ENCODE measurements at regions not wholly inside any gene's neighbourhood (a gene's known extent, or its start where the extent isn't known, plus 50 kb on each side); places are given as distances from the start of the nearest gene placed in this dataset.

DNA sequence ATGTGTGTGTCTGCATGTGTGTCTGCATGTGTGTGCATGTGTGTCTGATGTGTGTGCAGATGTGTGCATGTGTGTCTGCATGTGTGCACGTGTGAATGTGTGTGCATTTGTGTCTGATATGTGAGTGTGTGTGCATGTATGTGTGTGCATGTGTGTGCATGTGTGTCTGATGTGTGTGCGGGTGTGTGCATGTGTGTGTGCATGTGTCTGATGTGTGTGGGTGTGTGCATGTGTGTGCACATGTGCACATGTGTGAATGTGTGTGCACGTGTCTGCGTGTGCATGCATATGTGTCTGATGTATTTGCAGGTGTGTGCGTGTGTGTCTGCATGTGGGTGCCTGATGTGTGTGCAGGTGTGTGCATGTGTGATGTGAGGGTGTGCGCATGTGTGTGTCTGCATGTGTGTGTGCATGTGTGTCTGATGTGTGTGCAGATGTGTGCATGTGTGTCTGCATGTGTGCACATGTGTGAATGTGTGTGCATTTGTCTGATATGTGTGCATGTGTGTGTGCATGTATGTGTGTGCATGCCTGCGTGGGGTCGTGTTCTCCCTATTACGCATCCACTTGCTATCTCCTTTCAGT is 470.1 kb upstream of the HS6ST1 start:
- 72% methylated on average over 9 of the region's 9 CpGs for WGBS
- Histone ChIP-seq H3K4me3 (no peak overlapping the region), H3K27me3 (replicated peaks; ENCODE audit: insufficient read depth) (no peaks in the 10 kb centered on the region), H3K9me3 (no peaks in the 10 kb centered on the region), H3K4me1 (replicated peaks) (no peaks in the 10 kb centered on the region), H3K27ac (no peak overlapping the region), H3K36me3 (no peaks in the 10 kb centered on the region)
- intact Hi-C loops (cut with DNase I): no loop called here
- no peak for DNase-seq (ENCODE audit: low spot score)
- TF ChIP-seq POLR2A (IDR thresholded peaks at IDR 0.05): no peak
- no peak for TF ChIP-seq CTCF (IDR thresholded peaks at IDR 0.05)
- TF ChIP-seq POLR2AphosphoS5 (IDR thresholded peaks at IDR 0.05): no peak

DNA sequence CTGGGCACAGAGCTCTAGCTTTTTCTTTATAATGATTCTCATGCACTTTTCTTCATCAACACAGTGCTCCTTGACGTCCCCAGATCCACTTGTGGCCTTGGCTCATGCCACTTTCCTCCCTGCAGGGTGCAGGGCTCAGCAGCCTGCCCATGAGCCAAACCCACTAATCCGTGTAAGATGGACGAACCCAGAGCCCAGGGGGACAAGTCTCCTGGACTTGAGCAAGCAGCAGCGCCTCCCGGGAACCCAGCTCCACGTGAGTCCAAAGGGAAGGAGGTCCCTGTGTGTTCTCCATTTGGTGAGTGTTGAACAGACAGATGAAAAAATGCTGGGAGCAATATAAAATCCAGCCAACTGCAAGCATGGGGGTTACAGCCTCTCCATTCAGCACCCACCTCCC is 470.6 kb upstream of the HS6ST1 start:
- intact Hi-C loops (cut with DNase I): no loop called here
- 94% methylated on average over 6 of the region's 6 CpGs for WGBS
- H3K27ac ChIP-seq: no peak overlapping the region
- TF ChIP-seq CTCF (IDR thresholded peaks at IDR 0.05): no peak
- no peak for TF ChIP-seq POLR2AphosphoS5 (IDR thresholded peaks at IDR 0.05)
- TF ChIP-seq POLR2A (IDR thresholded peaks at IDR 0.05): no peak
- no peaks in the 10 kb centered on the region for H3K9me3 ChIP-seq
- no peaks in the 10 kb centered on the region for H3K36me3 ChIP-seq
- H3K27me3 ChIP-seq (replicated peaks; ENCODE audit: insufficient read depth): no peaks in the 10 kb centered on the region
- no peaks in the 10 kb centered on the region for H3K4me1 ChIP-seq (replicated peaks)
- H3K4me3 ChIP-seq: no peak overlapping the region
- DNase-seq (ENCODE audit: low spot score): no peak

GRCh38 chr2:128789776-128790455 is 471.2 kb upstream of the HS6ST1 start:
- WGBS: 91% methylated on average over 21 of the region's 21 CpGs
- Histone ChIP-seq H3K36me3 (no peaks in the 10 kb centered on the region), H3K9me3 (no peaks in the 10 kb centered on the region), H3K4me3 (no peak overlapping the region), H3K4me1 (replicated peaks) (no peaks in the 10 kb centered on the region), H3K27me3 (replicated peaks; ENCODE audit: insufficient read depth) (no peaks in the 10 kb centered on the region), H3K27ac (no peak overlapping the region)
- peak; percentile 2 for DNase-seq (ENCODE audit: low spot score)
- no peak for TF ChIP-seq CTCF (IDR thresholded peaks at IDR 0.05)
- TF ChIP-seq POLR2AphosphoS5 (IDR thresholded peaks at IDR 0.05): no peak
- TF ChIP-seq POLR2A (IDR thresholded peaks at IDR 0.05): no peak
- intact Hi-C loops (cut with DNase I): no loop called here

DNA sequence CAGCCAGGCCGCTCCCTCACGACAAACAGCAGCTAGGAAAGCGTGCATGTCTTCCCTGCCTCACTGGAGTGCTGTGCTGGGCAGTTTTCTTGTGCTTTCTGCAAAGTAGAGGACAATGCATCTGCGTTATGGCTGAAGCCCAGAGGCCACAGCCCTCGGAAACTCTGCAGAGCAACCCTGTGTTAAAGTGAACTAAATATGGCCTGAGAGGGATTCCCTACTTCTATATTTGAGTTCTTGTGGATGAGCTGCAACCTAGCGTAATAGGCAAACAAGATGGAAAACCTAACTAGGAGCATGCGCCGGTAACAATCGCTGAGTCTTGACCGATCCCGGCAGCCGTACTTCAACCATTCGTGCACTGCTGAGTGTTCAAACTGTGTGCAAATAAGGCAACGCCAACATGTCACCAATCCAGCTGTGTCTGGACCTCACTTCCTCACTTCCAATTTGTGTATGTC is 471.9 kb upstream of the HS6ST1 start:
- intact Hi-C loops (cut with DNase I): no loop called here

DNA sequence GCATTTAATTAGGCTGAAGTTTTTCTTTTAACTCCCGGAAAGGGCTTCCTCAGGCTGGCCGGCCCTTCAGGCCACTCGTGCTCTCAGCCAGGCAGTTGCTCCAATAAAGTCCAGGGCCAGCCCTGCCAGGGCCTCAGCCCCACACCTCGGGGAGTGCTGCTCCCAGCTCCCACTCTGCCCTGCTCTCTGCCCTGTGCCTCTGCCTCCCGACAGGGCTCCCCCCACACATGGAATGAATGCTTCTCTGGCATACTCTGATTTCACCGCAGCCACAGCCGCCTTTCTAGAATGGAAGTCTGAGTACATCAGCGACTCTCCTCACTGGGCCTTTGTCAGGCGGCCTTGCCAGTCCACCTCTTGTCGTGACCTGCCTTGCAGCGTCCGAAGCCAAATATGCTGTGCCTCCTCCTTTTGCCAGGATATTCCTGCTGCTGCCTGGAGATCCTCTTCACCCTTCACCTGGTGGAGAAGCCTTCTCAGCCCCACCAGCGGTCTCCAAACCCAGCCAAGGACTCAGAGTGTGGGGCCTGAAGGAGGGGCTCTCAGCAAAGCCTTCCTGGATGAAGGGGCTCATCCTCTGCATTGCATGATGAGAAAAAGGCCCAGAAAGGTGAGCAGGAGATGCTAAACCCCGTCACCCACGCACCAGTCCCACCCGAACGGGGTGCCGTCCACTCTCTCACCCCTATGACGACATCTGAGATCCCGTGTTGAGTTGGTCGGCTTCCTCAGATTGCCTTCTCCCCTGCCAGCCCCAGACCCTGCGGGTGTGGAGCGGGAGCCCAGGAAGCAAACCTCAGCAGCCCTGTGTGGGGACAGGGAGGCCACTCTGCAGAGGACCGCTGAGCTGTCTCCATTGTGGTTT is 472.7 kb upstream of the HS6ST1 start:
- peak; percentile 32 for DNase-seq (ENCODE audit: low spot score)
- TF ChIP-seq CTCF (IDR thresholded peaks at IDR 0.05) (no peak), POLR2AphosphoS5 (IDR thresholded peaks at IDR 0.05) (no peak), POLR2A (IDR thresholded peaks at IDR 0.05) (no peak)
- no peaks in the 10 kb centered on the region for H3K9me3 ChIP-seq
- no peak overlapping the region for H3K27ac ChIP-seq
- H3K36me3 ChIP-seq: no peaks in the 10 kb centered on the region
- WGBS: 68% methylated on average over 23 of the region's 24 CpGs
- no peaks in the 10 kb centered on the region for H3K4me1 ChIP-seq (replicated peaks)
- no peak overlapping the region for H3K4me3 ChIP-seq
- H3K27me3 ChIP-seq (replicated peaks; ENCODE audit: insufficient read depth): no peaks in the 10 kb centered on the region
- intact Hi-C loops (cut with DNase I): no loop called here

More for the DNA sequence above, 471.9 kb upstream of the HS6ST1 start:
- Histone ChIP-seq H3K27ac (no peak overlapping the region), H3K4me1 (replicated peaks) (no peaks in the 10 kb centered on the region), H3K36me3 (no peaks in the 10 kb centered on the region), H3K4me3 (no peak overlapping the region), H3K27me3 (replicated peaks; ENCODE audit: insufficient read depth) (no peaks in the 10 kb centered on the region), H3K9me3 (no peaks in the 10 kb centered on the region)
- no peak for DNase-seq (ENCODE audit: low spot score)
- TF ChIP-seq POLR2A (IDR thresholded peaks at IDR 0.05): no peak
- 82% methylated on average over 14 of the region's 14 CpGs for WGBS

Data from prostate gland (tissue), 2 donors.